Vagina (tissue), 2 donors: ENCODE measurements at regions not wholly inside any gene's neighbourhood (a gene's known extent, or its start where the extent isn't known, plus 50 kb on each side); places are given as distances from the start of the nearest gene placed in this dataset.

Source experiments
- DNase-seq, 2 donors: peaks; one replicate each; pipeline ENCODE4 v3.0.0-alpha.2; 2017; ENCODE audit errors: extremely low spot score in 2 of 2
- H3K27ac ChIP-seq: fragments of 200-600 bp; sonication (generic); one replicate; pipeline ENCODE4 v1.5.1; 2019
- H3K27me3 ChIP-seq: fragments of 200-600 bp; sonication (generic); one replicate; pipeline ENCODE4 v1.5.1; 2019
- H3K36me3 ChIP-seq, 2 donors: fragments of 200-600 bp; sonication (generic); one replicate each; pipeline ENCODE4 v1.5.1; 2017 to 2019
- H3K4me1 ChIP-seq: fragments of 200-600 bp; sonication (generic); one replicate; pipeline ENCODE4 v1.5.1; 2019
- H3K4me3 ChIP-seq, 2 donors: fragments of 200-600 bp; sonication (generic); 1 replicate in 1 of 2; 2 replicates in 1 of 2; pipeline ENCODE4 v1.5.1; 2016 to 2019
- H3K9me3 ChIP-seq: fragments of 200-600 bp; sonication (generic); one replicate; pipeline ENCODE4 v1.5.1; 2019
- POLR2A ChIP-seq, 2 donors: fragments of 450-650 bp; IDR thresholded peaks; one replicate each; pipeline ENCODE4 v1.6.1; 2017; ENCODE audit warnings: antibody characterized with exemption in 2 of 2, mild to moderate bottlenecking in 2 of 2, moderate library complexity in 2 of 2
- POLR2AphosphoS5 ChIP-seq, 2 donors: sonication (generic); formaldehyde crosslinking; IDR thresholded peaks; one replicate each; pipeline ENCODE4 v1.9.0; 2017; ENCODE audit warnings: antibody characterized with exemption in 2 of 2, mild to moderate bottlenecking in 2 of 2, low read depth in 1 of 2; ENCODE audit not compliant: insufficient read depth in 1 of 2
- intact Hi-C: fragments of 100-400 bp; cut with DNase I; formaldehyde crosslinking; loops from one replicate; pipeline ENCODE4 v1.15.1; 2023
- TF ChIP-seq, protein P1 (sequence below), 3 experiments: fragments of 450-650 bp in 2 of 3; fragments of 200-600 bp in 1 of 3; sonication (generic) in 1 of 3; IDR thresholded peaks; one replicate each; pipeline ENCODE4 v1.5.1; 2017 to 2019; ENCODE audit warnings: antibody characterized with exemption in 3 of 3, mild to moderate bottlenecking in 2 of 3, moderate library complexity in 2 of 3

DNA sequence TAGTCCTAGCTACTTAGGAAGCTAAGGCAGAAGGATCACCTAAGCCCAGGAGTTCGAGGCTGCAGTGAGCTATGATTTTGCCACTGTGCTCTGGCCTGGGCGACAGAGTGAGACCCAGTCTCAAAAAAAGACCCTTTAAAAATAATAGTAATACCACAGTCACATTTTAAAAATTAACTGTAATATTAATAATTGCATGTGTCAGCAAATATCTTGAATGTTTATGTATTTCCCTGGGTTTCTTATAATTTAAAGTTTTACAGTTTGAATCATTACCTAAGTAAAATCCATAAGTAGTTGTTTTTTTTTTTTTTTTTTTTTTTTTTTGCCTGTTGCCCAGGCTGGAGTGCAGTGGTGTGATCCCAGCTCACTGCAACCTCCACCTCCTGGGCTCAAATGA is 69.2 kb downstream of the LYZL2 start:
- no peaks in the 10 kb centered on the region for H3K27me3 ChIP-seq
- TF ChIP-seq POLR2AphosphoS5 (IDR thresholded peaks at IDR 0.05; ENCODE audit: insufficient read depth in 1 of 2, low read depth in 1 of 2) (no peak), POLR2A (IDR thresholded peaks at IDR 0.05) (no peak)
- TF ChIP-seq, protein P1, sequence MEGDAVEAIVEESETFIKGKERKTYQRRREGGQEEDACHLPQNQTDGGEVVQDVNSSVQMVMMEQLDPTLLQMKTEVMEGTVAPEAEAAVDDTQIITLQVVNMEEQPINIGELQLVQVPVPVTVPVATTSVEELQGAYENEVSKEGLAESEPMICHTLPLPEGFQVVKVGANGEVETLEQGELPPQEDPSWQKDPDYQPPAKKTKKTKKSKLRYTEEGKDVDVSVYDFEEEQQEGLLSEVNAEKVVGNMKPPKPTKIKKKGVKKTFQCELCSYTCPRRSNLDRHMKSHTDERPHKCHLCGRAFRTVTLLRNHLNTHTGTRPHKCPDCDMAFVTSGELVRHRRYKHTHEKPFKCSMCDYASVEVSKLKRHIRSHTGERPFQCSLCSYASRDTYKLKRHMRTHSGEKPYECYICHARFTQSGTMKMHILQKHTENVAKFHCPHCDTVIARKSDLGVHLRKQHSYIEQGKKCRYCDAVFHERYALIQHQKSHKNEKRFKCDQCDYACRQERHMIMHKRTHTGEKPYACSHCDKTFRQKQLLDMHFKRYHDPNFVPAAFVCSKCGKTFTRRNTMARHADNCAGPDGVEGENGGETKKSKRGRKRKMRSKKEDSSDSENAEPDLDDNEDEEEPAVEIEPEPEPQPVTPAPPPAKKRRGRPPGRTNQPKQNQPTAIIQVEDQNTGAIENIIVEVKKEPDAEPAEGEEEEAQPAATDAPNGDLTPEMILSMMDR (IDR thresholded peaks at IDR 0.05) = no peak
- H3K36me3 ChIP-seq = no peaks in the 10 kb centered on the region
- no peaks in the 10 kb centered on the region for H3K4me1 ChIP-seq
- no peak for DNase-seq
- no peaks in the 10 kb centered on the region for H3K9me3 ChIP-seq
- intact Hi-C loops = no loop called here
- no peak overlapping the region for H3K27ac ChIP-seq
- no peak overlapping the region for H3K4me3 ChIP-seq

DNA sequence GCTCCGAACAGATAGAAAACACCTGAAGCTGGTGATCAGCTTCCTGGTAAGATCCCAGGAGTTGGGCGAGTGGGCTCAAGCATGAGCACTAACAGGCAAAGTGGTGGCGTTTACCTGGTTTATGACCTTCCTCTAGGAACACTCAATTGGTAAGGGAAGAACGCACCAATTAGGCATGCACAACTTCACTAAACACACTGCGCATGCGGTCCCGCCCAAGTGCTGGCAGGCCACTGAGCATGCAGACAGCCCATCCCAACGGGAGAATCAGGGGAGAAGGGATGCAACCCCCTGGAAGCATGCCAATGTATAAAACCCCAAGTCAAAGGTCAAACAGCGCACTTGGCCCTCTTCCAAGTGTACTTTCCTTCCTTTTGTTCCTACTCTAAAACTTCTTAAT is 70.4 kb downstream of the LYZL2 start:
- H3K4me1 ChIP-seq = peaks cover 3% of the 10 kb centered on the region
- DNase-seq = no peak
- no peaks in the 10 kb centered on the region for H3K36me3 ChIP-seq
- no peak overlapping the region for H3K4me3 ChIP-seq
- H3K27ac ChIP-seq = no peak overlapping the region
- H3K27me3 ChIP-seq = no peaks in the 10 kb centered on the region
- TF ChIP-seq, protein P1 (IDR thresholded peaks at IDR 0.05) = no peak
- TF ChIP-seq POLR2A (IDR thresholded peaks at IDR 0.05) (no peak), POLR2AphosphoS5 (IDR thresholded peaks at IDR 0.05; ENCODE audit: insufficient read depth in 1 of 2, low read depth in 1 of 2) (no peak)
- H3K9me3 ChIP-seq = no peaks in the 10 kb centered on the region
- intact Hi-C loops = no loop called here

DNA sequence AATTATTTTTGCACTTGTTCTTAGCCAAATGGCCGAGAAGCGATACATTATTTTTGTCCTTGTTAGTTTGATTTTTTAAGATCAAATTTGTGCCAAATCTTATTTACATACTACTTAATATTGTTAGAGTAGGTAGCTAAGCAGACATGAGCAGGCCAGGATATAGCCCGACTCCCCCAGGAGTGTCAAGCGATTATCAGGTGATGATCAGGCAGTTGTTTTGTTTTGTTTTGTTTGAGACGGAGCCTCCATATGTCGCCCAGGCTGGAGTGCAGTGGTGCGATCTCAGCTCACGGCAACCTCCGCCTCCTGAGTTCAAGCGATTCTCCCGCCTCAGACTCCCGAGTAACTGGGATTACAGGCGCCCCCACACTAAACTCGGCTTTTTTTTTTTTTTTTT is 71.1 kb downstream of the LYZL2 start:
- Histone ChIP-seq H3K36me3 (no peaks in the 10 kb centered on the region), H3K27me3 (no peaks in the 10 kb centered on the region), H3K4me3 (no peak overlapping the region), H3K4me1 (peaks cover 9% of the 10 kb centered on the region), H3K27ac (no peak overlapping the region), H3K9me3 (no peaks in the 10 kb centered on the region)
- intact Hi-C loops = no loop called here
- no peak for DNase-seq
- TF ChIP-seq POLR2AphosphoS5 (IDR thresholded peaks at IDR 0.05; ENCODE audit: insufficient read depth in 1 of 2, low read depth in 1 of 2) (no peak), POLR2A (IDR thresholded peaks at IDR 0.05) (no peak)
- TF ChIP-seq, protein P1 (IDR thresholded peaks at IDR 0.05) = no peak

DNA sequence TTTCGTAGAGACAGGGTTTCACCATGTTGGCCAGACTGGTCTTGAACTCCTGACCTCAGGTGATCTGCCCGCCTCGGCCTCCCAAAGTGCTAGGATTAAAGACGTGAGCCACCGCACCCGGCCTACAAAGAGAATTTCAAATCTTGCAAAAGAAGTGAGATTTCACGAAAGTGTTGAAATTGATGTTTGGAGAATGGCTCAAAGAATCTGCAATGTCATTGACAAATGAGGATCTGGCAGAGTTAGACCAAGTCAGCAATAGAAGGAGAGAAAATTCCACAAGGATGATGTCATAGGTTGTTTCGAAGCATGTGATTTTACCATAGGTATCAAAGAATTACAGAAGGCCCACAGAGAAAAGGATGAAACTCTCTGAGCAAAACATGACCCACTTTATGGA is 71.7 kb downstream of the LYZL2 start:
- H3K4me3 ChIP-seq = no peak overlapping the region
- H3K27ac ChIP-seq = no peak overlapping the region
- intact Hi-C loops = no loop called here
- H3K4me1 ChIP-seq = peaks cover 10% of the 10 kb centered on the region
- no peaks in the 10 kb centered on the region for H3K36me3 ChIP-seq
- DNase-seq = no peak
- no peaks in the 10 kb centered on the region for H3K9me3 ChIP-seq
- TF ChIP-seq, protein P1 (IDR thresholded peaks at IDR 0.05) = no peak
- no peak for TF ChIP-seq POLR2AphosphoS5 (IDR thresholded peaks at IDR 0.05; ENCODE audit: insufficient read depth in 1 of 2, low read depth in 1 of 2)
- TF ChIP-seq POLR2A (IDR thresholded peaks at IDR 0.05) = no peak
- H3K27me3 ChIP-seq = no peaks in the 10 kb centered on the region

DNA sequence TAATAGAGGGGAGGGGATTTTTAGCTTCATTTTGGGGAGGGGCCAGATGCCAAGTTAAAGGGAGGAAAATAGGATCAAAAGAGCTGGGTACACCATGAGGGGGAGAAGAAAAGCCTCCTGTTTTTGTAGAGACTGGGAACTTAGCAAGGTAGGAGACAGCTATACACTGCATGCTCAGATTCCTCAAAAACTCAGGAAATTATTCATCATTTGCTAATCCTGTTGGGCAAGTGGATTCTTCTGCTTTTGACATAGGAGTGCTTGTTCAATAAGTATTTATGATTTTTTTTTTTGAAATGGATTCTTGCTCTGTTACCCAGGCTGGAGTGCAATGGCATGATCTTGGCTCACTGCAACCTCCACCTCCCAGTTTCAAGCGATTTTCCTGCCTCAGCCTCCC is 73.4 kb downstream of the LYZL2 start:
- TF ChIP-seq POLR2AphosphoS5 (IDR thresholded peaks at IDR 0.05; ENCODE audit: insufficient read depth in 1 of 2, low read depth in 1 of 2) = no peak
- TF ChIP-seq, protein P1 (IDR thresholded peaks at IDR 0.05) = no peak
- TF ChIP-seq POLR2A (IDR thresholded peaks at IDR 0.05) = no peak
- no peak overlapping the region for H3K4me3 ChIP-seq
- no peak overlapping the region for H3K27ac ChIP-seq
- no peaks in the 10 kb centered on the region for H3K9me3 ChIP-seq
- intact Hi-C loops = no loop called here
- H3K4me1 ChIP-seq = peaks cover 10% of the 10 kb centered on the region
- no peak for DNase-seq
- no peaks in the 10 kb centered on the region for H3K36me3 ChIP-seq
- H3K27me3 ChIP-seq = no peaks in the 10 kb centered on the region
